ENCODE measurements at regions not wholly inside any gene's neighbourhood (a gene's known extent, or its start where the extent isn't known, plus 50 kb on each side); places are given as distances from the start of the nearest gene placed in this dataset.

DNA sequence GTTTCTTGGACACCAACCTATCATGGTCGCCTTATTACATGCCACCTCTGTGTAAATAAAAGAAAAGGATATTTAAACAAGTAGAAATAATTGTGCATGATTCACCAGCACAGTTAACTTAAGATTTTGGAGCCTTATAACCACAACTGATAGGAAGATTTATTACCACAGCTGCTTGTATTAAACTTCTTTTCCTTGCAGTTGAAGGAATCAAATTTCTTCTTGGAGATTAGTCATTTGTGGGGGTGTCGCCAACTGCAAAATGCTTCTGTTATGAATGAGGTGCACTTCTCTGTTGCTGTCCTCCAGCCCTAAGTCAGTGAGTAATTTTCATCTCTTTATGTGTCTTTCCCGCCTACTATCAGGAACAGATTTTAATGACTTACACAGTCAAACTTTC lies 73.3 kb downstream of the OR13H1 start:
- no peaks in the 10 kb centered on the region for H3K9me3 ChIP-seq (ENCODE audit: severe bottlenecking)
- no peaks in the 10 kb centered on the region for H3K27me3 ChIP-seq (ENCODE audit: insufficient read depth, poor library complexity, severe bottlenecking)
- no peaks in the 10 kb centered on the region for H3K4me1 ChIP-seq (ENCODE audit: insufficient read depth, poor library complexity, severe bottlenecking)
- ATAC-seq (ENCODE audit: low read depth): peak; percentile 72
- H3K36me3 ChIP-seq (ENCODE audit: low read depth): no peaks in the 10 kb centered on the region
- TF ChIP-seq, protein P1, sequence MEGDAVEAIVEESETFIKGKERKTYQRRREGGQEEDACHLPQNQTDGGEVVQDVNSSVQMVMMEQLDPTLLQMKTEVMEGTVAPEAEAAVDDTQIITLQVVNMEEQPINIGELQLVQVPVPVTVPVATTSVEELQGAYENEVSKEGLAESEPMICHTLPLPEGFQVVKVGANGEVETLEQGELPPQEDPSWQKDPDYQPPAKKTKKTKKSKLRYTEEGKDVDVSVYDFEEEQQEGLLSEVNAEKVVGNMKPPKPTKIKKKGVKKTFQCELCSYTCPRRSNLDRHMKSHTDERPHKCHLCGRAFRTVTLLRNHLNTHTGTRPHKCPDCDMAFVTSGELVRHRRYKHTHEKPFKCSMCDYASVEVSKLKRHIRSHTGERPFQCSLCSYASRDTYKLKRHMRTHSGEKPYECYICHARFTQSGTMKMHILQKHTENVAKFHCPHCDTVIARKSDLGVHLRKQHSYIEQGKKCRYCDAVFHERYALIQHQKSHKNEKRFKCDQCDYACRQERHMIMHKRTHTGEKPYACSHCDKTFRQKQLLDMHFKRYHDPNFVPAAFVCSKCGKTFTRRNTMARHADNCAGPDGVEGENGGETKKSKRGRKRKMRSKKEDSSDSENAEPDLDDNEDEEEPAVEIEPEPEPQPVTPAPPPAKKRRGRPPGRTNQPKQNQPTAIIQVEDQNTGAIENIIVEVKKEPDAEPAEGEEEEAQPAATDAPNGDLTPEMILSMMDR (IDR thresholded peaks at IDR 0.05; ENCODE audit: poor library complexity, severe bottlenecking): no peak
- DNase-seq (ENCODE audit: low spot score): no peak
- H3K27ac ChIP-seq (ENCODE audit: poor library complexity, severe bottlenecking): no peak overlapping the region
- H3K4me3 ChIP-seq (ENCODE audit: severe bottlenecking): no peak overlapping the region

DNA sequence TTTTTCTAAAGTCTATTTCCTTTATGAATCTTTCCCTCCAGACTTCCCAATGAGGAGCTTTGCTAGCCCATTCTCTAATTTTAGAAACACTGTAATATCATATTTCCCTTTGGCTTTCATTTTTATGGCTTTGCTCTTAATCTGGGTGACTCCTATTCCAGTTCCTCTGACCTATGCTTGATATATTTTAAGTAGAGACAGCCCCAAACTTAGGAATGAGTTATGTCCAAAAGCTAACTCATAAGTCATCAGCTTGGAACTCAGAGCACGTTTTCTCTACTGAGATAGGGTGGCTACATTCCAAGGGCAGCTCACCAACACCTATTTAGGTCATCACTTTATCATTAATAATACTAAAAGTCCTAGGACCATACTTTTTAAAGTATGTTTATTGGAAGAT lies 77.8 kb downstream of the OR13H1 start:
- Histone ChIP-seq H3K27me3 (ENCODE audit: insufficient read depth, poor library complexity, severe bottlenecking) (no peaks in the 10 kb centered on the region), H3K4me1 (ENCODE audit: insufficient read depth, poor library complexity, severe bottlenecking) (no peaks in the 10 kb centered on the region)
- no peak; the same call in 2 of the 3 replicates for ATAC-seq (ENCODE audit: low read depth)

DNA sequence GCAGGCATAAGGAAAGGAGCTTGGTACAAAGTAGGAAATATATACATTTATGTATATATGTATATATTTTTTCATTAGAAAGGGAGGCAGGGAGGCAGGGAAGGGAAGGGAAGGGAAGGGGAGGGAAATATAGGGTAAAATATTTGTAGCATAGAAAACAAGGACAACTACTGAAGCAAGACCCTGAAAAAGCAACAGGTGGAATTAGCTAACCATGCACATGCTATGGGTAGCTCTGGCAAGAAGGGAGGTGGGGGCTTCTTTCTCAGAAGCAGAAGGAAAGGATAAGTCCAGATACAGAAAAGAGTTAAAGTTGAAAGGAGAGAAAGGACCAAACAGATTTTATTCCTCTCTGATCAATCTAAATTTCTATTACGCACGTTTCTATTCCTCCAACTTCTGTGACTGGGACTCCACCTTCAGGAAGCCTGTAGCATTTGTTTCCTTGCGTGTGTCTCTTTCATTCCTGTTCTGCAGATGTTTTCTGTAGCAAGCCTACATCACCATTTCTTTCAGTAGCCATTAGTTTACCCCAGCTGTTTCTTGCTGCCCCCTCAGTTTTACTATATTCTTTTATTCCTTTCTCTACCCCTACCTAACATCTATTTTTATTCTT lies 82.9 kb downstream of the OR13H1 start:
- H3K27ac ChIP-seq (ENCODE audit: poor library complexity, severe bottlenecking): no peak overlapping the region
- no peaks in the 10 kb centered on the region for H3K27me3 ChIP-seq (ENCODE audit: insufficient read depth, poor library complexity, severe bottlenecking)
- no peaks in the 10 kb centered on the region for H3K36me3 ChIP-seq (ENCODE audit: low read depth)
- ATAC-seq (ENCODE audit: low read depth) (no peak), DNase-seq (ENCODE audit: low spot score) (no peak)
- TF ChIP-seq, protein P1 (IDR thresholded peaks at IDR 0.05; ENCODE audit: poor library complexity, severe bottlenecking): no peak
- no peaks in the 10 kb centered on the region for H3K4me1 ChIP-seq (ENCODE audit: insufficient read depth, poor library complexity, severe bottlenecking)
- H3K9me3 ChIP-seq (ENCODE audit: severe bottlenecking): no peaks in the 10 kb centered on the region
- no peak overlapping the region for H3K4me3 ChIP-seq (ENCODE audit: severe bottlenecking)

More for the DNA sequence above, 77.8 kb downstream of the OR13H1 start:
- no peaks in the 10 kb centered on the region for H3K9me3 ChIP-seq (ENCODE audit: severe bottlenecking)
- no peaks in the 10 kb centered on the region for H3K36me3 ChIP-seq (ENCODE audit: low read depth)
- TF ChIP-seq, protein P1 (IDR thresholded peaks at IDR 0.05; ENCODE audit: poor library complexity, severe bottlenecking): no peak
- no peak overlapping the region for H3K4me3 ChIP-seq (ENCODE audit: severe bottlenecking)
- DNase-seq (ENCODE audit: low spot score): no peak
- no peak overlapping the region for H3K27ac ChIP-seq (ENCODE audit: poor library complexity, severe bottlenecking)

DNA sequence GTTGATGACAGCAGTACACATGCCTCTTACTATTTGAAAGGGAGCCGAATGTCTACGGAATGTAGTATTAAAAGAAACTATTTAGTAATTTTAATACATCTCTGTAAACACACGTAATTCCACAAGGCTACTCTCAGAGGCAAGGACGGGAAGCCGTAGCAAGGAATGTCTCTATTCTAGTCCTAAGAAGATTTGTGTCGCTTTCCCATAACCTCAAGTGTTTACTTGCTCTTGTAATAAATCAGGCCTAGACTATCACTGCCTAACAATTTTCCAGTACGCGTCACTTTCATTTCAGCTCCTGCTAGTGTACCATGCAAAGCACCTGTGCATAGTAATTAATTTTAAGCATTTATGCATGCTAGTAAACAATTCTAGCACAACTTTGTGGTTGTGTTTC lies 86.7 kb downstream of the OR13H1 start:
- TF ChIP-seq, protein P1 (IDR thresholded peaks at IDR 0.05; ENCODE audit: poor library complexity, severe bottlenecking): no peak
- H3K27me3 ChIP-seq (ENCODE audit: insufficient read depth, poor library complexity, severe bottlenecking): no peaks in the 10 kb centered on the region
- no peak overlapping the region for H3K4me3 ChIP-seq (ENCODE audit: severe bottlenecking)
- ATAC-seq (ENCODE audit: low read depth) (no peak), DNase-seq (ENCODE audit: low spot score) (no peak)
- H3K27ac ChIP-seq (ENCODE audit: poor library complexity, severe bottlenecking): no peak overlapping the region
- no peaks in the 10 kb centered on the region for H3K9me3 ChIP-seq (ENCODE audit: severe bottlenecking)
- no peaks in the 10 kb centered on the region for H3K4me1 ChIP-seq (ENCODE audit: insufficient read depth, poor library complexity, severe bottlenecking)
- H3K36me3 ChIP-seq (ENCODE audit: low read depth): no peaks in the 10 kb centered on the region

DNA sequence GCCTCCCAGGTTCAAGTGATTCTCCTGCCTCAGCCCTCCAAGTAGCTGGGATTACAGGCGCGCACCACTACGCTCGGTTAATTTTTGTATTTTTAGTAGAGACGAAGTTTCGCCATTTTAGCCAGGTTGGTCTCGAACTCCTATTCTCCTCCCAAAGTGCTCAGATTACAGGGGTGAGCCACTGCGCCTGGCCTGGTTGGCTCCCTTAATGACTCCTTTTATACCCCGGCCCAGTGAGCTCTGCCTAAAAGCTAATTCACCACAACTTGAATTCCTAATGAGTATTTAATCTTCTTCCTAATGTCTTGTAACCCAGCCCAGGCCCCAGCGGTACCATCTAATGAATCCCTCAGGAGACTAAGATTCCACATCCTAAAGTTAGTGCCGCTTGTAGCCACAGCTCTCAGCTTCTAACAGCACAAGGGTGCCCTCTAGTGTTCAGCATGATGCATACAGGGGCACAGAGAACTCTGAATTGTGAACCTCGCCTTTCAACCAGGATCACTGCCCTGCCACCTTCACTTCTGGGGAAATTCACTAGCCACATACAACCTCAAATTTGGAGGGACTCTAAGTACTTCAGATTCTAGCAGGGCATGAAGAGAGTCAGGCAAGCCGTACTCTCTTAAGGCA lies 89.5 kb downstream of the OR13H1 start:
- Histone ChIP-seq H3K36me3 (ENCODE audit: low read depth) (no peaks in the 10 kb centered on the region), H3K4me3 (ENCODE audit: severe bottlenecking) (no peak overlapping the region), H3K27me3 (ENCODE audit: insufficient read depth, poor library complexity, severe bottlenecking) (no peaks in the 10 kb centered on the region), H3K4me1 (ENCODE audit: insufficient read depth, poor library complexity, severe bottlenecking) (no peaks in the 10 kb centered on the region), H3K27ac (ENCODE audit: poor library complexity, severe bottlenecking) (no peak overlapping the region), H3K9me3 (ENCODE audit: severe bottlenecking) (no peaks in the 10 kb centered on the region)
- DNase-seq (ENCODE audit: low spot score) (no peak), ATAC-seq (ENCODE audit: low read depth) (peak; percentile 75; the same call in 2 of the 3 replicates)
- TF ChIP-seq, protein P1 (IDR thresholded peaks at IDR 0.05; ENCODE audit: poor library complexity, severe bottlenecking): peak; percentile 64

All from RWPE2 (cell line).